Ovary (tissue), 7 donors: ENCODE measurements at regions not wholly inside any gene's neighbourhood (a gene's known extent, or its start where the extent isn't known, plus 50 kb on each side); places are given as distances from the start of the nearest gene placed in this dataset.

Experiments
- DNase-seq, 5 donors: peaks; one replicate each; pipeline ENCODE4 v3.0.0-alpha.2; 2019 to 2020
- H3K27ac ChIP-seq, 2 donors: fragments of 200-600 bp; one replicate each; pipeline versions ENCODE4 v1.5.1 to v1.8.0; 2019 to 2022
- H3K27me3 ChIP-seq: fragments of 200-600 bp; one replicate; pipeline ENCODE4 v1.8.0; 2022
- H3K36me3 ChIP-seq: fragments of 200-600 bp; sonication (generic); one replicate; pipeline ENCODE4 v1.5.1; 2019
- H3K4me1 ChIP-seq: one replicate; pipeline ENCODE4 v1.8.1; 2013; ENCODE audit warnings: mild to moderate bottlenecking, moderate library complexity; ENCODE audit not compliant: insufficient read depth
- H3K4me3 ChIP-seq: fragments of 200-600 bp; sonication (generic); one replicate; pipeline ENCODE4 v1.5.1; 2017
- H3K9me3 ChIP-seq, 2 donors: fragments of 200-600 bp in 1 of 2; sonication (generic) in 1 of 2; one replicate each; pipeline versions ENCODE4 v1.5.1 to v1.8.1; 2013 to 2019; ENCODE audit warnings: mild to moderate bottlenecking in 1 of 2, moderate library complexity in 1 of 2
- CTCF ChIP-seq, 3 donors: fragments of 450-650 bp in 2 of 3; fragments of 200-600 bp in 1 of 3; IDR thresholded peaks; one replicate each; pipeline versions ENCODE4 v1.5.1 to v1.8.0; 2016 to 2022; ENCODE audit warnings: antibody characterized with exemption in 3 of 3, mild to moderate bottlenecking in 1 of 3
- EP300 ChIP-seq: sonication (generic); formaldehyde crosslinking; IDR thresholded peaks from one replicate; pipeline ENCODE4 v1.6.1; 2017; ENCODE audit warnings: antibody characterized with exemption
- POLR2A ChIP-seq: fragments of 450-650 bp; IDR thresholded peaks from one replicate; pipeline ENCODE4 v1.6.1; 2017; ENCODE audit warnings: antibody characterized with exemption, mild to moderate bottlenecking, moderate library complexity
- WGBS, 3 donors: extraction: QIAGEN DNeasy Blood & Tissue Kit in 1 of 3; methylation state at CpG; one replicate each; pipeline versions ENCODE4 v1.1.5 to v1.1.7; 2013 to 2017; 5-methylcytosine and 5-hydroxymethylcytosine counted together
- intact Hi-C, 4 donors: fragments of 100-400 bp; cut with DNase I; formaldehyde crosslinking; loops; one replicate each; pipeline versions ENCODE4 v1.11.0 to v1.15.1; 2022 to 2023
- donor health status: DM: no; HTN: no; CAD: no; lungs with moderate emphysema.
- donor health status: DM: no; HTN: no; CAD: no.
- donor health status: Bipolar disorder and iron deficiency.
- donor health status: DM: no; HTN: no; CAD: no.
- donor health status: DM: yes; HTN: yes; CAD: no.

- TF ChIP-seq CTCF (IDR thresholded peaks at IDR 0.05) = no peak
- no peak for TF ChIP-seq EP300
- no peak for TF ChIP-seq POLR2A
- no peak overlapping the region for H3K27ac ChIP-seq
- H3K4me3 ChIP-seq = no peak overlapping the region
- intact Hi-C loops = no loop called here
- no peaks in the 10 kb centered on the region for H3K36me3 ChIP-seq
- DNase-seq = no peak
- WGBS, 3 donors = 93 to 97% (median 95%) methylated on average over 13 to 14 of the region's 14 CpGs
- no peaks in the 10 kb centered on the region for H3K9me3 ChIP-seq
- no peaks in the 10 kb centered on the region for H3K4me1 ChIP-seq
- no peaks in the 10 kb centered on the region for H3K27me3 ChIP-seq
These were observed 1206.0 kb upstream of the TMEM132C start for GRCh38 chr12:127060933-127061332.

- no peak for DNase-seq
- Histone ChIP-seq H3K36me3 (no peaks in the 10 kb centered on the region), H3K27me3 (no peaks in the 10 kb centered on the region), H3K4me3 (no peak overlapping the region), H3K9me3 (no peaks in the 10 kb centered on the region), H3K27ac (no peak overlapping the region), H3K4me1 (no peaks in the 10 kb centered on the region)
- 50 to 67% (median 51%) methylated on average over 18 of the region's 18 CpGs for WGBS, 3 donors
- no peak for TF ChIP-seq POLR2A
- no peak for TF ChIP-seq EP300
- no peak for TF ChIP-seq CTCF (IDR thresholded peaks at IDR 0.05)
- intact Hi-C loops = no loop called here
These were observed 1203.5 kb upstream of the TMEM132C start for GRCh38 chr12:127063339-127064072.

- WGBS, 3 donors = 77 to 86% (median 79%) methylated on average over 5 of the region's 5 CpGs
These were observed 1202.8 kb upstream of the TMEM132C start for GRCh38 chr12:127064207-127064606.

GRCh38 chr12:127065595-127065994 is 1201.4 kb upstream of the TMEM132C start:
- 64 to 81% (median 70%) methylated on average over 1 of the region's 1 CpG for WGBS, 3 donors
- H3K4me1 ChIP-seq = no peaks in the 10 kb centered on the region
- no peak overlapping the region for H3K4me3 ChIP-seq
- no peak for DNase-seq
- no peak overlapping the region for H3K27ac ChIP-seq
- intact Hi-C loops = no loop called here
- H3K27me3 ChIP-seq = no peaks in the 10 kb centered on the region
- TF ChIP-seq EP300 (no peak), CTCF (IDR thresholded peaks at IDR 0.05) (no peak), POLR2A (no peak)
- H3K36me3 ChIP-seq = no peaks in the 10 kb centered on the region
- H3K9me3 ChIP-seq = no peaks in the 10 kb centered on the region

More at GRCh38 chr12:127064207-127064606, 1202.8 kb upstream of the TMEM132C start:
- Histone ChIP-seq H3K27me3 (no peaks in the 10 kb centered on the region), H3K4me1 (no peaks in the 10 kb centered on the region), H3K4me3 (no peak overlapping the region), H3K27ac (no peak overlapping the region), H3K9me3 (no peaks in the 10 kb centered on the region), H3K36me3 (no peaks in the 10 kb centered on the region)
- intact Hi-C loops = no loop called here
- TF ChIP-seq CTCF (IDR thresholded peaks at IDR 0.05) = no peak
- TF ChIP-seq POLR2A = no peak
- no peak for TF ChIP-seq EP300
- DNase-seq = no peak
